Raji (cell line): ENCODE measurements at regions not wholly inside any gene's neighbourhood (a gene's known extent, or its start where the extent isn't known, plus 50 kb on each side); places are given as distances from the start of the nearest gene placed in this dataset.

Source experiments
- POLR2A ChIP-seq: IDR thresholded peaks from 2 replicates; pipeline ENCODE4 v1.6.1; 2011; ENCODE audit warnings: low read depth, low read length, control low read depth; ENCODE audit not compliant: insufficient read depth

DNA sequence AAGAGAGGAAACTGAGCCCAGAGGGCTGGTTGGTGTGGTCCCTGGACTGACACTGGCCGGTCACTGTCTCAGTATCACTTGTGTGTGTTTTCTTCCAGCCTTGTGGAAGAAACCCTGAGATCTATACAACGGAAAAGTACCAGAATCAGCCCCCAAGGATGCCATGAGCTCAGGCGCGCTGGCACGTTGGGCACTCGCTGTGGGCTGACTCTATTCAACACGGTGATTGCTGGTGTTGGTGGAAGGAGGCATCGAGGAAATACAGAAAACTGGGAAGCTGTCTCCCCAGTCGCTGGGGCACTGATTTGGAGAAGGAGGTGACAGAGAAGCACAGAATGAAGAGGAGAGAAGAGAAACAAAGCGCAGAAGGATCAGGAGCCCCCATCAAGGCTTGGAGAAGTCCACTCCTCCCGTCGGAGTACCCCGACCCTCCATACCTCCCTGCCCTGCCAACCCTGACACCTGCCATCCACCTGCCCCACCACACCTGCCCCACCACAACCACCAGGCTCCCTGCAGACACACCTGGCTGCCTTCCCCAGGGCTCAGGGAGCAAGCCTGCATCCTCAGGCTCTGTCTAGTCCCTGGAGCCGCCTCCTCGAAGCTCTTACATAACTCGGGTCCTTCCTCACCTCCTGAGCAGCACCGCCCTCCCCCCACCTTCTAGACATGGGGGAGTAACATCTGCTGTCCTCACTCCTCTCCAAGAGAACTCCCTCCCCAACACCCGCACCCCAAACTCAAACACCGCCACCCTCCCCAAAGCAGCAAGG lies 66.5 kb downstream of the RBFOX3 start:
- TF ChIP-seq POLR2A = no peak

DNA sequence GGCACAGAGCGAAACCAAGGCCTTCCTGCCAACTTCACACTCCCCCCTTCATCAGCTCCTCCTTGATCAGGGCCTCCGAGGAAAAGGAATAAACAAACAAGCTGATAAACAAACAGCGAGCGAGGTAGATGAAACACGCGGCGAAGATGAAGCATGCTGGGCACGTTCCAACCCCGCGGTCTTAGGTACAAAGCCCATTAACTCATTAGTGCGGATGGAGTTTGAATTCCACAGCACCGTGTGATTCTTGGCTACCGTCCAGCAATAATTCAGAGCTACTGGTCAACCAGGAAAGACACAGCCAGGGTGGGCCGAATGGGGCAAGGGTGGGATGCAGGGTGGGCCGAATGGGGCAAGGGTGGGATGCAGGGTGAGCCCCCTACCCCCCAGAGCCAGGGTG lies 67.3 kb downstream of the RBFOX3 start:
- TF ChIP-seq POLR2A = no peak

DNA sequence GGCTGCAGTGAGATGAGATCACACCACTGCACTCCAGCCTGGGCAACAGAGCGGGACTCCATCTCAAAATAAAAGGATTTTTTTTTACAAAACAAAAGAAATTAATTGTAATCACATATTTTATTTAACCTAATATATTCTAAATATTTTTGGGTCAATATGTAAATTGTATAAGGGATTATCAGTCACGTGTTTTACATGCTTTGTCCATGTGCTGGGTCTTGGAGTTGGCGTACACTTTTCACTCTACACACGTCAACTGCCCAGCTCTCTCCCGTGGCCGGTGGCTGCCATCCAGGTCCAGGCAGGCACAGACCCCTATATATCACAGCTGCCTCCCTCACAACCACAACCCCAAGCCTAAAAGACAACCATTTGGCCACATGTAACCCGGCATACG lies 68.1 kb downstream of the RBFOX3 start:
- no peak for TF ChIP-seq POLR2A

DNA sequence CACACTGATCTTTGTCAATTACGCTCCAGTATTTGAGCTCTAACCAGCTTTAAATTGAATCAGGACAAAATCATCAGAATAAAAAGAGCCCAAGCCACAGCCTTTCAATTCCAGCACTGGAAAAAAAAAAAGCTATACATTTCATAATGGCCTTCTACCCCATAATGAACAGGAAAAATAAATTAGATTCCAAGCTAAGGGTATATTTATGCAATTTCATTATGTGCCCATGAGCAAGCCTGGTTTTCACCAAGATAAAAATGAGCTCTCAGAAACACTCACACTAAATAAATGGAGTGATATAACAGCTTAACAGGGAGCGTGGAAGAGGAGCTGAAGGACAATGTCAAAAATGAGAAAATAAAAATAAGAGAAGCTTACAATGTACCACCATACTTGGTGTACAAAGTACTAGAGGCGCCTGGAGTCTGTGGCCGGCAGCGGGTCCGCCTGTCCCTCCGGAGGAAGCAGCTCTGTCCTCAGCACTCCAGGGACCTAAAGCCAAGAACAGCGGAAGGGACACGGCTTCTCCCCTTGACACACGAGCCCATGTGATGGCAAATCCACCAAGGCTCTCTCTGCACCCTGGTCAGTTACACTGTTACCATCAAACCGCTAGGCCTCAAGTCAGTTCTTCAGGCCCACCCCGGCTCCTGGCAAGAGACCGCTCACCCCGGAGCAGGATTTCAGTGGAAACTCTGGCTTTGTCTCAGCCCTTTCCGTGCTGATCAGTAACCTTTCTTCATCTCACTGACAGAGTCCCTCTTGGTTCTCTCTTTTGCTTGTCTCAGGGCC lies 69.6 kb downstream of the RBFOX3 start:
- no peak for TF ChIP-seq POLR2A

DNA sequence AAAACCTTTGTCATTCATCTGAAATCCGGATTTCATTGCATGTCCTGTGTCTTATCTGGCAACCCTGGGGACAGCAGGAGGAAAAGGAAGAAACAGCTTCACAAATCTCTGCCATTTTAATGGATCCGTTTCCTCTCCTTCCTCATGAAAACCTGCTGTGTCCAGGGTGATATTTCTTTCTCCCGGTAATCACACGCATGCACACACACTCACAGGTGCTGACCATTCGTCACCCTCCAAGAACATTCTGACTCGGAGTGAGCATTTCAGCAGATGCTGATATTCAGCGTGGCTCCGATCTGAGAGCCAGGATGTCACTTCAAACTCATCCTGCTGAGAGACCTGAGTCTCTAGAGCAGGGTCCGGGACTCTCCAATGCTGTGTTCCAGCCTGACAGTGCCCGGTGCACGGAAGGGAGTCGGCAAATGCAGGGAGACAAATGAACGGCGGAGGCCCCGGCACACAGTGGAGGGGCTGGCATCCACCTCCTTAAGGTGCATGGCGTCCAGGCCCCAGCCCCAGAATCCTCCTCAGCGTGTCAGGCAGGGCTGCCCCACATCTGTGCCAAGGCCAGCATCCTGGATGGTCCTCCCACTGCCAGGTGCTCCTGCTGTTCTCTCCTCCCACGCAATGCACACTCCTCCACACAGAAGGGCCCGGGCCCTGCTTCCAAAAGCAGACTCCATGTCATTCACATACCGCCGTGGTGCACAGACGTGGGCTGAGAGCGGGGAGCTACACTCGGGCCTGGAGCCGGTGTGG lies 70.7 kb downstream of the RBFOX3 start:
- TF ChIP-seq POLR2A = no peak

DNA sequence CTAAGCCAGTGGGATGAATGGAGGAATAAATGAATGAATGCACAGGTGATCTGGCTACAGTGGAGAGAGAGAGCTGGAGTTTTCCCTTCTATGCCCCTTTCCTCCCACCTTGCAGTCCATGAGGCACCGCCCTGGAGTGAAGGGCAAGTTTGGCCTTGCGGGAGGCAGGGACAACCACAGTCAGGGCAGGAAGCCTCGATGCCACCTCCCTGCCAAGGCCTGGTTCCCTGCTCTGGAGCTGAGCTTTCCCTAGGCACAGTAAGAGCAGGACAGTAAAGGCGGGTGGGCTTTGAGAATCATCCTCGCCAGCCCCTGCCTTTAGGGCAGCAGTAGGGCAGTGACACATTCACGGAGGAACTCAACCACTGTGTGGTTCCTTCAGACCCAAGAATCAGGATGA lies 72.6 kb downstream of the RBFOX3 start:
- TF ChIP-seq POLR2A = no peak

DNA sequence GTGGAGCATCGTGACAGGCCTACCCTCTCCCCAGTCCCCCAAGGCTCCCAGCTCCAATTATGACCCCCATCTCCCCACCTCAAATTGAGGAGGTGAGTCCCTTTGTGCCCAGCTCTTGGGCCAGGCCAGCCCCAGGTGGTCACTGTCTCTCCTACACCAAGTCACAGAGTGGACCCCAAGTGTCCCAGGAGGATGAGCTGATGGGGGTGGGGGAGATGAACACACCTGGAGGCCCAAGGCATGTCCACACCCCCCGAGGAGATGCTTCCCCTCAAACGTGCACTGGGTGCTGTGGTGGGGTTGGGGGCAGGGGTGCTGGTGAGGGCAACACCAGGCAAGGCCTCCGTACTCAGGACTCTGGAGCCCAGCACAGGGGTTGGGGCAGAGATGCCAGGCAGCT lies 73.2 kb downstream of the RBFOX3 start:
- no peak for TF ChIP-seq POLR2A

DNA sequence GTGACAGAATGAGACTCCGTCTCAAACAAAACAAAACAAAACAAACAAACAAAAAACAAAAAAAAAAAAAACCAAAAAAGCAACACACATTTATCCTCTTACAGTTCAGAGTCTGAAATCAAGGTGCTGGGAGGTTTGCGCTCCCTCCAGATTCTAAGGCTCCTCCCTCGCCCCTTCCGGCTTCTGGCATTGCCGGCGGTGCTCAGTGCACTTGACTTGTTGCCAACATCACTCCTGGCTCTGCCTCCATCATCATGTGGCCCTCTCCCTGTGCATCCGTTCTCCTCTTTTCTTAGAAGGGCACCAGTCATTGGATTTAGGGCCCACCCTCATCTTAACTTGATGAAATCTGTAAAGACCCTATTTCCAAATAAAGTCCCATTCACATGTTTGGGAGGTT lies 73.8 kb downstream of the RBFOX3 start:
- no peak for TF ChIP-seq POLR2A

DNA sequence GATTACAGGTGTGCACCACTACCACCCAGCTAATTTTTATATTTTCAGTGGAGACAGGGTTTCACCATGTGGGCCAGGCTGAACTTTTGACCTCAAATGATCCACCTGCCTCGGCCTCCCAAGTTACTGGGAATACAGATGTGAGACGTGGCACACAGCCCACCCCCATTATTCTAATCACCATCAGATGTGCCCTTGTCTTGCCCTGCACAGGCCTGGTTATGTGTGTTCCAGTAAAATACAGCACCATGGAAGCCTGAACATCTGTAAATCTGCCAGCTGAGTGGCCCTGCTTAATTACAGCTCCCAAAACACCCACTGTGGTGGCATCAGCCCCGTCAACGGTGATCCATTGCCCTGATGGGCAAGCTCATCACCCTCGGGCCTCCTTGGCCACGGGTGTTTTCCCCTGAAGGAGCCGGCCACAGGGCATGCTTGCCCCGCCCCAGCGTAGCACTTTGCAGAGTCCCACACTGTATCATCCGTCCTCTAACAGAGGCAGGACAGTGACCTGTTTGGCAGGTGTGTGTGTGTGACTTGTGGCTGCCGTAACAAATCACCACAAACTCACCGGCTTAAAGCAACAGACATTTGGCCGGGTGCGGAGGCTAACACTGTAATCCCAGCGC lies 74.5 kb downstream of the RBFOX3 start:
- no peak for TF ChIP-seq POLR2A

DNA sequence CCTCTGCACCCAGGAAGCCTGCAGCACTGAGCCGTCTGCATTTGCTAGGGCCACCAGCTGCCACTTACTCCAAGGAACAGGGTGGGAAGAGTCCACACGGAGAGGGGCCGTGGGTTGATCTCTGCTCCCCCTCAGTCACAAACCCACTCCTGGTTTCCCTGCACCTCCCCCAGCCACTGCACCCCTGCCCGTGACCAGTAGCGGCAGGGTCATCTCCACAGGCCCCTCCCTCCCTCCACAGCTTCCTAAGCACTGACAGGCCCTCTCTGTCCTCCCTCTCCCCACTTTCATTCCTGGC lies 75.2 kb downstream of the RBFOX3 start:
- TF ChIP-seq POLR2A = no peak

DNA sequence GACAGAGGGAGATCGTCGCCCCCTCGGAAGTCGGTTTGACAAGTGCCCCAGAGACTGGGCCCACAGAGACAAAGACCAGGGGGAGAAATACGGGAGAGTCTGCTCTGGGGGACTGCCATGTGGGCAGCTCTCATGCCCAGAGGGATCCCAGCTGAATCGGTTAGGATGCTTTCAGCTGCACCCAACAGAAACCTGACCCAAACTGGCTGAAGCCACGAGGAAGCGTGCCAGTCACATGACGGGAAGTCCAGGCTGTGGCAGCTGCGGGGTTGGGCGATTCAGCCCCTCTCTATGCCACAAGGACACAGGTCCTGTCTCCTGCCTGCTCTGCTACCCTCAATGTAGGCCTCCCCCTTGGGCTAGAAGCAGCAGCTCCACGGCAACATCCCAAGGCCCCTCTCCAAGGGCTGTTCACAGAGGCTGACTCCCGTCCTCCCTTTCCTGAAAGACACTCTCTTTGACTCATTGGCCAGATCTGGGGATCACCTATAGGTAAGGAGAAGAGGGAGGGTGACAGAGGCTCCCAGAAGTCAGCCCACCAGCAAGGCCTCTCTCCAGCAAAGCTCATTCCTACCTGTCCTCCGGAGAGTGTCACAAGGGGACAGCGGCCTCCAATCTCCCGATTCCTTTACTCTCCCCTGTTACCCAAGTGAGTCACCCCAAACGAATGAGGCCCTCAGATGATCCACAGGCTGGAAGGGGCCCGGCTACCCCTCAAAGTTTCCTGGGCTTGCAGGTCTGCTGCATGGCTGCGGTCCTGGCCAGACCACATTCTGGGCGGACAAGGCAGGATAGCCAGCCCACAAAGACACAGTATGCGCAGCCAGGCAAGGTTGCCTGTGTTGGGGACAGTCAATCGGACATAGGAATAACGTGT lies 75.8 kb downstream of the RBFOX3 start:
- no peak for TF ChIP-seq POLR2A

DNA sequence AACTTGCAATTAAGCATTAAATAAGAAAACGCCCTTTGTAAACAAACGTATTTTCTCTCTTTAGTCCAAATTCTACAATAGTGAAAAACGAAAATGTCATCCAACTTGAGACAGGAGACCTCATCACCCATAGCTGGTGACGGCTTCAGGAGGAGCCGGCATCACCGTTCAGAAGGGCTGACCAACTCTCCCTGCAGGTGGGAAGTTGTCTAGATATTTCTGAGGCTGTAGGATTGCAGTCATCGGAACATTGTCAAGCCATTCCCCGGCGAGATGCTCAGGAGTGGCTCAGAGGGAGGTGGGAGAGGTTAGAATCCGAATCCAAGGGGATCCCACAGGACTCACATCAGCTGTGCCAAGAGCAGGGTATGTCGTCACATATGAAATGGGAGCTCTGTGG lies 76.7 kb downstream of the RBFOX3 start:
- TF ChIP-seq POLR2A = no peak

DNA sequence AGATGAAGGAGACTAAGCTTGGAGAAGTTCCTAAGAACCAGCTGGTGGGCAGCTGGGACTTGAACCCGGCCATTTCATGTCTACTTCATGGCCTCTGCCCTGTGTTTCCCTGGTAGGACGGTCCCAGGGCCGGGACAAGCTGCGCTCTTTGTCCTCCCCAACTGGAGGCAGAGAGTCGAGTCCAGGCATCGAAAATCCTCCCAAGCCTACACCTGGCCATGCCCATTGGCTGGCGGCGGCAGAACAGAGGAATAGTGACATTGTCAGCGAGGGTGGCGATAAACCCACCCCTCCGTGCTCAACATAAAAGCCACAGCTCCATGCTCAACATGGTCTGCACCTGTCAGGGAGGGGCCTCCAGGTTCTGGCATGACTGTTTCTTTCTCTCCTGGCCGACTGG lies 77.7 kb downstream of the RBFOX3 start:
- no peak for TF ChIP-seq POLR2A

DNA sequence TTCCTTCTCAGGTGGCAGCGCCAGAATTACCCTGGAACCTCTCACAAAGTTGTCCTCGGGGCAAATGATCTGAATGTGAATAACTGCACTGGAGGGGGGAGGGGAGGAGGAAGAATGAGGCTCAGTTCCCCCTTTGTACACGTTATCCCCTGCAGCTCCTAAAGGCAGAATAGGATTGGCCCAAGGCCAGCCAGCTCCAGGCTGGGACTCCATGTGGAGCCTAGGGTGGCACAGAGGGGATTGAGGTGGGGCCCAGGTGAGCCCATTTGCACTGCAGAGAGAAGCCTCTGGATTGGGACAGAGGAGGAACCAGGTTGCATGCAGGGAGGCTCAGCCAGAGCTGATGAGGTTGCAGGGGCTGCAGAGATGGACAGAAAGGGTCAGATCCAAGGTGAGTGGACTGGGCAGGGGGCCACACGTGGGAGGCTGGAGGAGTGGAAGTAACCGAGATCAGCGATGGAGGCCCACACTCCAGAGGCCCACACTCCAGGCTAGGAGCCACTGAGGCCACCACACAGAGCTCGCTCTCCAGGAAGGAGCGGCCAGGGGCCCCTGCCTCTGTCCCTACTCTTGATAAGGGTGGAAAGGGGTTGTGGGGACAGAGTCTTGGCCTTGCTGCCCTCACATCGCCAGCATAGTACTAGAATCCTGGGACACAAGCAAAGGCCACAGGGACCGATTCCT lies 78.6 kb downstream of the RBFOX3 start:
- no peak for TF ChIP-seq POLR2A
